Astrocyte (in vitro differentiated cells and primary cell): ENCODE measurements at regions not wholly inside any gene's neighbourhood (a gene's known extent, or its start where the extent isn't known, plus 50 kb on each side); places are given as distances from the start of the nearest gene placed in this dataset.
A peak's percentile ranks its signal among the peaks of the same experiment; 100 is the strongest.

Experiments
- DNase-seq: peaks from one replicate; pipeline ENCODE4 v3.0.0-alpha.2; 2010; ENCODE audit warnings: low read depth
- FAIRE-seq: peaks from 2 replicates; lab custom pipeline; 2011; peaks lifted over from hg19 to GRCh38; lab: Jason Lieb, UNC
- H2AFZ ChIP-seq: 2 replicates; pipeline ENCODE4 v1.6.0; 2012; ENCODE audit warnings: low read depth, low read length, inconsistent platforms
- H3K27ac ChIP-seq: 2 replicates; pipeline ENCODE4 v1.5.1; 2011; ENCODE audit warnings: low read depth, low read length, inconsistent platforms
- H3K27me3 ChIP-seq: 2 replicates; pipeline ENCODE4 v1.6.0; 2011; ENCODE audit warnings: low read length, inconsistent platforms; ENCODE audit not compliant: insufficient read depth
- H3K36me3 ChIP-seq: 2 replicates; pipeline ENCODE4 v1.5.1; 2011; ENCODE audit warnings: low read length, inconsistent platforms; ENCODE audit not compliant: insufficient read depth
- H3K4me1 ChIP-seq: 2 replicates; pipeline ENCODE4 v1.5.1; 2011; ENCODE audit warnings: low read length, inconsistent platforms; ENCODE audit not compliant: insufficient read depth
- H3K4me2 ChIP-seq: 2 replicates; pipeline ENCODE4 v1.6.0; 2012; ENCODE audit warnings: low read length, inconsistent platforms
- H3K4me3 ChIP-seq: 2 replicates; pipeline ENCODE4 v1.5.1; 2011; ENCODE audit warnings: low read depth, mild to moderate bottlenecking, low read length, inconsistent platforms; ENCODE audit not compliant: insufficient read depth
- H3K79me2 ChIP-seq: 2 replicates; pipeline ENCODE4 v1.6.0; 2012; ENCODE audit warnings: mild to moderate bottlenecking, low read length, inconsistent platforms; ENCODE audit not compliant: insufficient read depth
- H3K9ac ChIP-seq: 2 replicates; pipeline ENCODE4 v1.6.0; 2012; ENCODE audit warnings: mild to moderate bottlenecking, low read length, inconsistent platforms
- H3K9me3 ChIP-seq: 2 replicates; pipeline ENCODE4 v1.5.1; 2012; ENCODE audit warnings: low read depth, mild to moderate bottlenecking, low read length, inconsistent platforms; ENCODE audit not compliant: insufficient read depth
- H4K20me1 ChIP-seq: 2 replicates; pipeline ENCODE4 v1.6.0; 2012; ENCODE audit warnings: low read length, inconsistent platforms; ENCODE audit not compliant: insufficient read depth
- H3K27ac Mint-ChIP-seq: one replicate; pipeline ENCODE4 v1.8.0; 2021; ENCODE audit warnings: mild to moderate bottlenecking, mixed read lengths; ENCODE audit not compliant: unreplicated experiment
- H3K27me3 Mint-ChIP-seq: one replicate; pipeline ENCODE4 v1.8.0; 2021; ENCODE audit warnings: low read depth, mixed read lengths; ENCODE audit not compliant: unreplicated experiment
- H3K36me3 Mint-ChIP-seq: one replicate; pipeline ENCODE4 v1.8.0; 2021; ENCODE audit warnings: low read depth, mixed read lengths; ENCODE audit not compliant: unreplicated experiment
- H3K4me1 Mint-ChIP-seq: one replicate; pipeline ENCODE4 v1.8.0; 2021; ENCODE audit warnings: low read depth, mixed read lengths; ENCODE audit not compliant: unreplicated experiment
- H3K4me3 Mint-ChIP-seq: one replicate; pipeline ENCODE4 v1.8.0; 2021; ENCODE audit warnings: mild to moderate bottlenecking, moderate library complexity, mixed read lengths; ENCODE audit not compliant: unreplicated experiment
- H3K9me3 Mint-ChIP-seq: one replicate; pipeline ENCODE4 v1.8.0; 2021; ENCODE audit warnings: mild to moderate bottlenecking, mixed read lengths; ENCODE audit not compliant: unreplicated experiment
- CTCF ChIP-seq: IDR thresholded peaks from 2 replicates; pipeline ENCODE4 v1.5.1; 2011; ENCODE audit warnings: low read depth, mild to moderate bottlenecking, inconsistent platforms, low read length, moderate library complexity; ENCODE audit not compliant: insufficient read depth
- EZH2 ChIP-seq: IDR thresholded peaks from 2 replicates; pipeline ENCODE4 v1.6.1; 2012; ENCODE audit warnings: mild to moderate bottlenecking, low read length, inconsistent platforms; ENCODE audit not compliant: insufficient read depth

GRCh38 chr9:115393976-115394775 is 276.2 kb upstream of the TNC start:
- H3K9ac ChIP-seq: no peak overlapping the region
- H3K79me2 ChIP-seq: no peaks in the 10 kb centered on the region
- Mint-ChIP-seq H3K4me1 (peaks cover 40% of the 10 kb centered on the region), H3K9me3 (no peaks in the 10 kb centered on the region), H3K36me3 (no peaks in the 10 kb centered on the region), H3K27me3 (no peaks in the 10 kb centered on the region), H3K27ac (no peak overlapping the region), H3K4me3 (no peak overlapping the region)
- no peaks in the 10 kb centered on the region for H3K36me3 ChIP-seq
- H3K9me3 ChIP-seq: no peaks in the 10 kb centered on the region
- peaks cover 11% of the 10 kb centered on the region for H3K4me1 ChIP-seq
- no peaks in the 10 kb centered on the region for H3K27me3 ChIP-seq
- no peak overlapping the region for H3K4me3 ChIP-seq
- TF ChIP-seq EZH2: no peak
- DNase-seq (no peak), FAIRE-seq (no peak)
- H2AFZ ChIP-seq: no peak overlapping the region
- H3K4me2 ChIP-seq: no peak overlapping the region
- no peaks in the 10 kb centered on the region for H4K20me1 ChIP-seq
- no peak overlapping the region for H3K27ac ChIP-seq

- Mint-ChIP-seq H3K4me3 (no peak overlapping the region), H3K9me3 (no peaks in the 10 kb centered on the region), H3K36me3 (no peaks in the 10 kb centered on the region), H3K27me3 (no peaks in the 10 kb centered on the region), H3K4me1 (peaks cover 47% of the 10 kb centered on the region), H3K27ac (peak overlapping the region; percentile 63)
- Histone ChIP-seq H3K9me3 (no peaks in the 10 kb centered on the region), H2AFZ (no peak overlapping the region), H3K36me3 (no peaks in the 10 kb centered on the region), H3K4me3 (no peak overlapping the region), H3K4me2 (peak overlapping the region; percentile 11), H3K4me1 (peaks cover 11% of the 10 kb centered on the region), H3K27ac (no peak overlapping the region), H3K27me3 (no peaks in the 10 kb centered on the region), H4K20me1 (no peaks in the 10 kb centered on the region), H3K79me2 (no peaks in the 10 kb centered on the region), H3K9ac (no peak overlapping the region)
- peak; percentile 54 for DNase-seq
- FAIRE-seq: no peak
- TF ChIP-seq EZH2 (no peak), CTCF (no peak)
Measured at GRCh38 chr9:115395511-115396021, 277.6 kb upstream of the TNC start.

GRCh38 chr9:115396071-115396529 is 278.1 kb upstream of the TNC start:
- peaks cover 16% of the 10 kb centered on the region for H3K4me1 ChIP-seq
- no peaks in the 10 kb centered on the region for H3K9me3 Mint-ChIP-seq
- H3K9me3 ChIP-seq: no peaks in the 10 kb centered on the region
- no peaks in the 10 kb centered on the region for H3K36me3 ChIP-seq
- H3K4me2 ChIP-seq: peak overlapping the region; percentile 11
- TF ChIP-seq EZH2: no peak
- TF ChIP-seq CTCF: no peak
- no peaks in the 10 kb centered on the region for H4K20me1 ChIP-seq
- no peaks in the 10 kb centered on the region for H3K79me2 ChIP-seq
- no peak overlapping the region for H3K4me3 ChIP-seq
- H3K27ac ChIP-seq: no peak overlapping the region
- H3K27me3 ChIP-seq: no peaks in the 10 kb centered on the region
- no peaks in the 10 kb centered on the region for H3K36me3 Mint-ChIP-seq
- no peak overlapping the region for H3K9ac ChIP-seq
- H3K27ac Mint-ChIP-seq: no peak overlapping the region
- peaks cover 51% of the 10 kb centered on the region for H3K4me1 Mint-ChIP-seq
- no peaks in the 10 kb centered on the region for H3K27me3 Mint-ChIP-seq
- no peak for FAIRE-seq
- no peak overlapping the region for H3K4me3 Mint-ChIP-seq
- peak; percentile 69 for DNase-seq
- no peak overlapping the region for H2AFZ ChIP-seq
